ENCODE measurements at regions not wholly inside any gene's neighbourhood (a gene's known extent, or its start where the extent isn't known, plus 50 kb on each side); places are given as distances from the start of the nearest gene placed in this dataset.

DNA sequence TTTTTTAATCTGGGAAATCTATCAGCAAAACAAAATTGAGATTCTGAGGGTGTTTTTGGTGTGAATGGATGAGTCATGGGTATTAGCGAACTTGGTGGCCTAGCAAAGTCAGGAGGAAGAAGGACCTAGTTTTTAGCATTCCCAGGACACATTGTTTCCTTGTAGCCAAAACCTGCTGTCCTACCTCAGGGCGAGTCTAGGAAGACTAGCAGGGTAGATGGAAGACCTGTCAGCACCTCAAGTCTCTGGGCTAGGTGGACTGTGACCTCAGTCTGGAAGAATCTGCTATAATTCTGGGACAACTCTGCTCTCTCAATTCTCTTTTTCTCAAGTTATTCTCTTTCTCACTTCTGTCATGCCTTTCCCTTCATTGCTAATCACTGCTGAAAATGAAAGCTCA, 1399.3 kb upstream of the LRRTM1 start:
- TF ChIP-seq, protein P1, sequence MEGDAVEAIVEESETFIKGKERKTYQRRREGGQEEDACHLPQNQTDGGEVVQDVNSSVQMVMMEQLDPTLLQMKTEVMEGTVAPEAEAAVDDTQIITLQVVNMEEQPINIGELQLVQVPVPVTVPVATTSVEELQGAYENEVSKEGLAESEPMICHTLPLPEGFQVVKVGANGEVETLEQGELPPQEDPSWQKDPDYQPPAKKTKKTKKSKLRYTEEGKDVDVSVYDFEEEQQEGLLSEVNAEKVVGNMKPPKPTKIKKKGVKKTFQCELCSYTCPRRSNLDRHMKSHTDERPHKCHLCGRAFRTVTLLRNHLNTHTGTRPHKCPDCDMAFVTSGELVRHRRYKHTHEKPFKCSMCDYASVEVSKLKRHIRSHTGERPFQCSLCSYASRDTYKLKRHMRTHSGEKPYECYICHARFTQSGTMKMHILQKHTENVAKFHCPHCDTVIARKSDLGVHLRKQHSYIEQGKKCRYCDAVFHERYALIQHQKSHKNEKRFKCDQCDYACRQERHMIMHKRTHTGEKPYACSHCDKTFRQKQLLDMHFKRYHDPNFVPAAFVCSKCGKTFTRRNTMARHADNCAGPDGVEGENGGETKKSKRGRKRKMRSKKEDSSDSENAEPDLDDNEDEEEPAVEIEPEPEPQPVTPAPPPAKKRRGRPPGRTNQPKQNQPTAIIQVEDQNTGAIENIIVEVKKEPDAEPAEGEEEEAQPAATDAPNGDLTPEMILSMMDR (IDR thresholded peaks at IDR 0.05; ENCODE audit: poor library complexity) = no peak
- TF ChIP-seq EZH2phosphoT487 (IDR thresholded peaks at IDR 0.05; ENCODE audit: low read depth, severe bottlenecking, unreplicated experiment) (no peak), EZH2 (IDR thresholded peaks at IDR 0.05; ENCODE audit: borderline replicate concordance) (no peak)
